NCI-H1048 (cell line): ENCODE measurements at regions not wholly inside any gene's neighbourhood (a gene's known extent, or its start where the extent isn't known, plus 50 kb on each side); places are given as distances from the start of the nearest gene placed in this dataset.

Experiments
- DNase-seq: peaks from one replicate; lab custom pipeline; 2025; lab: John Stamatoyannopoulos, UW

DNA sequence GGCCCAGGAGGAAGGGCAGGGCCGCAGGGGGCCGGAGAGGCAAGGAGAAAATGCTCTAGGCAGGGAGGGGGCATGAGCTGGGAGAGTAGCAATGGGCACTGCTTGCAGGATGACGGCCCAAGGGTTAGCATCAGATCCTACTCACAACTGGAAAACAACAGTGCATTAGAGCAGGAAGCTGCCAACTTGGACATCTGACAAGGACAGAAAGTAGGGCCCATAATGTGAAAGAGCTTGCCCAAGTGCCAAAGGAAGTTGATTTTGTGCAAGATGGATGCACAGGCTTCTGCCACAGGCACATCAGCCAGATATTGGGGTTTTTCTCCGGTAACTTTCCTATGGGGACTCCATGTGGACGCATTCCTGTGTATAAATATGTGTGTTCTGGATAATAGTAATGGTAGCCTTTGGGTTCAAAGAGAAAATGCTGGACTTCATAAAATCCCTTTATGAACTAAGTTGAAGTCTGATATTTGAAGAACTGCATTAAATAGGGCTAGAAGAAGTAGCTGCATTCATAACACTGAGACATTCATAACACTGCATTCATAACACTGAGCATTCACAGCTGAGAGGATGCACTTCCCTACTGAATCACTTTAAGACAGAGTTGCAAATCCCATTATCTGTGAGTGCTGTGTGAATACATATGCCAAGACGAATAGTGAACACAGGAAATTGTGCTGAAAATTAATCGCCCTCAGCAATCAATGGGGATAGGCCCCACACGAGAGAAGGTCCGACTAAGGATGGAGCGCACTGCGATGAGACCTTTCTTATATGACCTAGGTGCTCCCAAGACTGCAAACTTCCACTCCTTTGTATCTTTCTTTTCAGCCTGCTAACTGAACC lies 235.6 kb upstream of the PRDM1 start:
- DNase-seq, result no peak

- no peak for DNase-seq
Measured at GRCh38 chr6:105849746-105850145, 236.4 kb upstream of the PRDM1 start.

DNA sequence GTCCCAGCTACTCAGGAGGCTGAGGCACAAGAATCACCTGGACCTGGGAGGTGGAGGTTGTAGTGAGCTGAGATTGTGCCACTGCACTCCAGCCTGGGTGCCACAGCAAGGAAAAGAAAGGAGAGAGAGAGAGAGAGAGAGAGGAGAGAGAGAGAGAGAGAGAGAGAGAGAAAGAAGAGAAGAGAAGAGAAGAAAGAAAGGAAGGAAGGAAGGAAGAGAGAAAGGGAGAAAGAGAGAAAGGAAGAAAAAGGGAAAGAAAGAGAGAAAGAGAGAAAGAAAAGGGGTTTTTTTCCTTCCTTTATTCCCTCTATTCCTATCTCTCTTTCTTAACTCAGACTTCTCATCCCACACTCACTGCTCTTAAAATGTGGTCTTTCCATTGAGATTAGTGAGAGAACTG lies 238.7 kb upstream of the PRDM1 start:
- no peak for DNase-seq

- no peak for DNase-seq
Measured at GRCh38 chr6:105844275-105844883, 241.8 kb upstream of the PRDM1 start.

DNA sequence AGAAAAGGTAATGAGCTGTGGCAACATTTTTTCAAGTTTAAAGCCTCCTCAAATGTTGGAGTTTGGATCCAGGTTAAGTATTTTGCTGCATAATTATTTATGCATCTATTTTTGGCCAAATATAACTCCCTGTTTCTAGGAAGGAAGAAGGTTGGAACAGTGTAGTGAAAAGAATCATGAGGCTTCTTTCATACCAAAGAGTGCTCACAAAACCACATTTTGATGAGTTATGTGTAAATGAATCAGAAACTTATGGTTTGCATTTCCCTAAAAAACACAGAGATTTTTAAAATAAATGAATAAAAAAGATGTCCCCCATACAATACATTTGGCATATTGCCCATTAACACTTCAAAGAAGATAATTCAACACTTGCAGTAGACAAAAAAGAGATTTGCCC lies 246.9 kb upstream of the PRDM1 start:
- no peak for DNase-seq

DNA sequence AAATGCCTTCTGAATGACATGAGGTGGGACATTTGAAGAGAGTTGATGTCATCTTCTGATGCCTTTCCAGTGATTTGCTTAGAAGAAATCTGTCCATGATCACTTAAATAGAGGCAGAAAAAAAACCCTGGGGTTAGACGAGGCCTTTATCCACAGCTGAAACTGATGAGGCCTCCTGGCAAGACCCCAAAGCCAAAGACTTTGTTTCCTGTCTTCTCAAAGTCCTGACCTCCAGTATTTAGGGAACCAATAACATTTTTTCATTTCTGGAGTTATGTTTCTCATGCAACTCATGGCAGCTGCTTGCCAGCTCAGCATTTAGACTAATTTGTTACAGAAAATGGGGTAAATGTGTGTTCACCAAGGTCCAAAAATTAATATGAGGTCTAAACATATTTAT lies 248.0 kb upstream of the PRDM1 start:
- DNase-seq, result no peak

- no peak for DNase-seq
Measured at GRCh38 chr6:105836889-105837288, 249.2 kb upstream of the PRDM1 start.

DNA sequence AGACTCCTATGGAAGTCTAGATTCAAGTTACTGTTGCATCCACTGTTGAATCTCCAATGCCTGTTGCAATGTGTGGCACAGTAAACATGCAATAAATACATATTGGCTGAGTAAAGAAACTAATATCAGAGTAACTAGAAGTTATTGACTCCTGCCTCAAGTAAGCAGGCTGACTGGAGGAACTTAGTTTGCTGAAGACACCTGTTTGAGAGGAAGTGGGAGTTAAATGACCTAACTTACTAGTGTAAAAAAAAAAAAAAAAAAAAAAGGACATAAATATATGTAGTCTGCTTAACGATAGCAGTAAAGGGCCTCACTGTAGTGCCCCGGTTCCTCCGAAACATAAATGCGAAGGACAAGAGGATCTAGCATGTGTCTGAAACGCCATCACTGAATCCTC lies 249.8 kb upstream of the PRDM1 start:
- DNase-seq, result no peak

- no peak for DNase-seq
Measured at GRCh38 chr6:105835373-105835772, 250.8 kb upstream of the PRDM1 start.

DNA sequence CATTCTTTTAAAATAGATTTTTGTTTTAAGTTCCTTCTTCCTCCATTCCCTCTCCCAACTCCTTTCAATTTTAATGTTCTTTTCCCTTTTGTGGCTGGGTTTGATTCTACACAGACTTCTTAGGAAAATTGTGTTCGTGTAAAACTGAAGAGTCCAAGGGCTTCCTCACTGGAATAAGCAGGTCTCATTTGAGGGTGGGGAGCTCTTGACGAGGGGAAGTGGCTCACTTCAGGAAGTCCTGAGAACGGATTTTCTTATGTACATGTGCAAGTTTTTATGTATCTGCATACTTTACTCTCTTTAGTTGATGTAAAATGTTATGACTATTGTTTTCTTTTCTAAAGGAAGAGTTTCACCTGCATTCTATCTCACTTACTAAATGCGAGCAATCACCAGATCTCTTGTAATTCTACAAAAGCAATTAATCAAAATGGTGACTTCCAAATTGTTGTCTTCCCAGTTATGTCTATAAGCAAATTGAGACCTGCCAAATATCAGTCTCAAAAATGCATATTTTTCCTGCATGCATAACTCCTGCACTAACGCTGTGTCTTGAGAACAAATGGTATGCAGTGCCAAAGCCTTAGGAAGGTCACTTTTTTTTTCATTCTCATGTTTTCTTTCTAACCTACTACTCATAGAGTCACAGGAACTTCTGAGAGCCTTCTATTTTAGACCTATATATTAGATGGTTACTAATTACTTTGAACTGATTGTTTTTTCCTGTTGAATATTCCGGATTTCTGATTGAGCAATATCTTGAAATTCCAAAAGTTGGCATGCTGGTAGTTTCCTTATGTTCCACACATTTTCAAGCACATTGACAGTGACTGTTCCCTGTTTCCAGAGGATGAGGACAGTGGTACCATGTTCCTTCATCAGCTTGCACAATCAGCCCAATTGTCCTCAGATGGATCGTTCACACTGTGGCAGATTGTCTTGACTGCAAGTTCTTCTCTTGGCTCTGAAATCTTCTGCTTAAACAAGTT lies 251.9 kb upstream of the PRDM1 start:
- DNase-seq, result no peak

GRCh38 chr6:105832313-105832761 lies 253.8 kb upstream of the PRDM1 start:
- DNase-seq, result no peak

DNA sequence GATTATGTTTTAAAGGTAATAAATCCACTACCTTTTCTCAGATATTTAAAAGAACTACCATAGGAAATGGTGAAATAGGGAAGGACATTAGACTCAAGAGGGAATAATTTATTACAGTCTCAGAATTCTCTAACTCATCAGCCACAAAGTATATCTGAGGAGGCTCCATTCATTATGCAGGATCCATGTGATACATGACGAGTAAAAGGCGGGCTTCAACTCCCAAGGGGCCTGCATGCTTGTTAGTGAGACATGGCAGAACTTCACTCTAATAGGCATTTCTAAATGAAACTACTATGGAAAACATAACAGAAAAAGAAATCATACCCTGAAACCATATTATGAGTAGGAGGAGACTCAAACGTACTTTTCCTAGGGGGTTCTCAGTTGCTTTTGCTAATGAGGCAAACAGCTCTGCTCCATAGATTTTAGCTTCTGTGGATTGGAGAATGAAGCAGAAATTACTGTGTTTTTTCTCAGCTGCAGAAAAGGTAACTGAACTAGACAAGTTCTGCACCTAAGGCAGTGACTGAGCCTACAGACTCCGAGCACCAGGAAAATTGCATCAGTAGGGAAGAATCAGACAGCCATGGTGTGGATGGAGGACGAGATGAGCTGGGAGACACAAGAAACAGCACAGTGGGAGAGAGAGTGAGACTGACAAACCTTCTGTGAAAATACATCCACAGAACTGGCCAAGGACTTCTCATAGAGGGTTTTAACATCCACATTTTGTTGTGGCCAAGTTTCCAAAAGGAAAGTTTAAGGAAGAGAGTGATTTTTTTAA lies 254.6 kb upstream of the PRDM1 start:
- no peak for DNase-seq

DNA sequence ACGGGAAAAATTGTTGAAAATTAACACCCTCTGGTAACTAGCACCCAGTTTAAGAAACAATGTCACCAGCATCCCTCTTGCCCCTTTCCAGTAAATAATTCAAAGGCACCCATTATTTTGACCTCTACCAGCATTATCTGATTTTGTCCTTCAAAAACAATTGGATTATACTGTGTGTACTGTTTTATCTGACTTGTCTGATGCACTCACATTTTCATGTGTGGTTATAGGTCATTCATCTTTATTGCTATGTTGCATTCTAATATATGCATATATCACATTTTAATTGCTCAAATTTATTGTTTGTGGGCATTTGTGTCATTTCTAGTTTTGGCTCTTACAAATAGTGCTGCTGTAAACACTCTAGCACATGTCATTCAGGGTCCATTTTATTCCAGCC lies 260.9 kb upstream of the PRDM1 start:
- no peak for DNase-seq

DNA sequence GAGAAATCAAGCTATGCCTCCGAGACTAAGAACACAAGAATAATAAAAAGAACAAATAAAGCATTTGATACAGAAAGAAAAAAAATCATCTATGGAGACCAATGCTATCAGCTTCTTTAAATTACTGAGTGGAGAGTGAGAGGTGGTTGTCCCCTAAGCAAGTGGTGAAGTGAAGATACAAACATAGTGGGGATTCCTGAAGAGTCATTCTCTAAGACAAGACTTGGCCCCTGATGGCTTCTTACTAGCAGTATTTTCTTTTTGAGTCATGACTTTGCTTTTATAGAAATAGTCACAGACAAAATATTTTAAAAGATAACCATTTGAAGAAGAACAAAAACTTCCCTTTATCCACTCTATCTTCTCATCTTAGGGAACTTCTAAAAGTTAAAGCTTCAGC lies 261.4 kb upstream of the PRDM1 start:
- no peak for DNase-seq

DNA sequence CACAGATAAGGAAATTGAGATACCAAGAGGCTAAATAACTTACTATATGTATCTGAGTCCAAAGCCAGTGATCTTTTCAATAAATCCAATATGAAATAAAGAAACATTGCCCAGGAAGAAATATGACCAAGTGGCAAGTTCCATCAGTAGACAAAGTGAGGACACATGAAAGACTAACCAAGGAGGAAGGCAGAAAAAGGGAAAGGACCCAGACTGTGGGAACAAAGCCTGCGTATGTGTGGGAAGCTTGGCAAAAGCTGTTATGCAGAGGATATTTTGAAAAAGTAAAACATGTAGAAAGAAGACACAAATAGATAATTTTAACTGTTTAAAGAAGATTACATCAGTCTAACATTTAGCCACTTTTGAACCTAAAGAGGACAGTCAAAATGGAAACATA lies 264.4 kb upstream of the PRDM1 start:
- DNase-seq, result no peak

GRCh38 chr6:105821027-105821426 lies 265.1 kb upstream of the PRDM1 start:
- no peak for DNase-seq

GRCh38 chr6:105819745-105820144 lies 266.4 kb upstream of the PRDM1 start:
- DNase-seq, result no peak

DNA sequence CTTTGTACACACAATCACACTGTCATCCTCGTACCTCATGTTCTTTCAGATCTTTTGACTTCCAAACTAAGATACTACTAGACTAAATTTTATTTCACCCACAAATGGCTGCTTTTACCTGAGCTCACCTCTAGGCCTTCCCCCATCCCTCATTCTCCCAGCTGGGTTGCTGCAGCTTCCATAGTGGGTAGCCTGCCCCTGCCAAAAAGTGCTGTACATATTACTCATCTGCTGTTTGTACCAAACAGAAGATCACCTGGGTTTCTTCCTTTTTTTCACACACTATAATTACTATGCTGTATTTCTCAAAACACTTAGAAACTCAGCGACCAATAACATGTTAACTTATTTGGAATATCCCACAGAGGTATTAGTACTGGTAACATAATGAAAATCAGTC lies 267.6 kb upstream of the PRDM1 start:
- DNase-seq, result no peak

DNA sequence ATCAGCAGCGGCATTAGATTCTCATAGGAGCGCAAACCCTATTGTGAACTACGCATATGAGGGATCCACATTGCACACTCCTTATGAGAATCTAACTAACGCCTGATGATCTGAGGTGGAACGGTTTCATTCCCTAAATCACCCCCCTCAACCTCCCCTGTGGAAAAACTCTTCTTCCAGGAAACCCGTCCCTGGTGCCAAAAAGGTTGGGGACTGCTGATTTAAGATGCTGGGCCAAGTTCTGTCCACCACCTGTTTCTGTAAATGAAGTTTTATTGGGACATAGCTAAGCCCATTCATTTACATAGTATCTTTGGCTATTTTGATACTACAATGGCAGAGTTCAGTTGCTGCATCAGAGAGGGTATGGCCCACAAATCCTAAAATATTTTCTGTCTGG lies 268.2 kb upstream of the PRDM1 start:
- no peak for DNase-seq

DNA sequence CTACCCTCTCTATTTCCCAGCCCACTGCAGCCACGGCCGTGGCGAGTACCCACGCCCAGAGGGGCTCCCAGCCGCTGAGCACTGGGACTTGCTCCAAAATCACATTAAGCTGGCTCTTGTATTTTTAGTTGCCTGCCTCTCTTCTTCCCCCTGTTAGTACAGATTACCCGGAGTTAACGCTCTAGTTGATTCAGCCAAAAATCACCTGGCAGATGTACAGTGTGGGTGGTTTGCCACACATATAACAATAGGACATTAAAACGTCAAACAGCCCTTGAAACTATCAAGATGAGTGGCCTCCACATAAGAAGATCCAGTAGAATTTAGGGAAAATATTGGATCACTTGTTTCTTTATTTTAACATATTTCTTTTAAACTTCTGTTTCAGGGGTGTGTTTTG lies 268.8 kb upstream of the PRDM1 start:
- DNase-seq, result no peak

DNA sequence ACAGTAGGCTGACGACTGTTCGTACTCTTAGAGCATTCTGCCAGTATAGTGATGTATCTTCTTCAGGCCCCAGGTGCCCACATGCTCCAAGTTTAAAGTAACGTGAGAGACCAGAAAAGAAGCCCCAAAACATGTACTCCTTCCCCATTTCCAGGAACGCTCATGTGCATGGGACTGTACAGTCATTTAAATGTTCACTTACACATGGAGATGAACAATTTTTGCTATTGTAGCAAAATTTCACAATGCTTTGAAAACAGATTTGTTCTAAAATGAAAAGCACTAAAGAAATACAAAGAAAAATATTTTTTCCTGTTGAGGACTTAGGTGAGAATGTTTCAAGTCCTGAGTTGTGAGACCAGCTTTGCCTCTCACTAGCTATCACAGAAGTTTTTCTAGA lies 269.3 kb upstream of the PRDM1 start:
- no peak for DNase-seq
